OCI-LY3 (cell line): ENCODE measurements at regions not wholly inside any gene's neighbourhood (a gene's known extent, or its start where the extent isn't known, plus 50 kb on each side); places are given as distances from the start of the nearest gene placed in this dataset.

Experiments used
- H2AFZ ChIP-seq: fragments of 200-600, 300-600 bp; shearing (Covaris generic); 2 replicates; pipeline ENCODE4 v1.6.0; 2014; ENCODE audit warnings: antibody characterized with exemption, low read depth, low read length
- H3K27ac ChIP-seq: fragments of 200-600, 300-600 bp; sonication (generic); 2 replicates; pipeline ENCODE4 v1.5.1; 2014; ENCODE audit warnings: mild to moderate bottlenecking, low read length, moderate library complexity, mixed read lengths
- H3K27me3 ChIP-seq: fragments of 200-600, 300-600 bp; sonication (generic); 2 replicates; pipeline ENCODE4 v1.6.1; 2014; ENCODE audit warnings: low read depth, low read length, mixed read lengths
- H3K36me3 ChIP-seq: fragments of 200-600, 300-600 bp; sonication (generic); replicated peaks from 2 replicates; pipeline ENCODE3; 2014; ENCODE audit warnings: low read depth, low read length, mixed read lengths
- H3K4me1 ChIP-seq: fragments of 300-600, 200-600 bp; sonication (generic); 2 replicates; pipeline ENCODE4 v1.6.1; 2014; ENCODE audit warnings: low read length, mixed read lengths
- H3K4me2 ChIP-seq: fragments of 200-600, 300-600 bp; sonication (generic); 2 replicates; pipeline ENCODE4 v1.6.1; 2014; ENCODE audit warnings: low read length, mixed read lengths
- H3K4me3 ChIP-seq: fragments of 300-600, 200-600 bp; sonication (generic); 2 replicates; pipeline ENCODE4 v1.5.1; 2014; ENCODE audit warnings: antibody characterized with exemption, mild to moderate bottlenecking, low read length, moderate library complexity
- H3K79me2 ChIP-seq: fragments of 300-600, 200-600 bp; shearing (Covaris generic); 2 replicates; pipeline ENCODE4 v1.6.1; 2014; ENCODE audit warnings: mild to moderate bottlenecking, low read length, mixed read lengths
- H3K9ac ChIP-seq: fragments of 300-600, 200-600 bp; shearing (Covaris generic); 2 replicates; pipeline ENCODE4 v1.6.0; 2014; ENCODE audit warnings: mild to moderate bottlenecking, low read length, moderate library complexity
- H3K9me3 ChIP-seq: fragments of 200-600, 300-600 bp; shearing (Covaris generic); 2 replicates; pipeline ENCODE4 v1.6.1; 2014; ENCODE audit warnings: low read length, mixed read lengths; ENCODE audit not compliant: insufficient read depth
- H4K20me1 ChIP-seq: fragments of 200-600, 300-600 bp; sonication (generic); 2 replicates; pipeline ENCODE4 v1.6.1; 2016; ENCODE audit warnings: low read length, mixed read lengths; ENCODE audit not compliant: insufficient read depth
- EZH2phosphoT487 ChIP-seq: fragments of 200-600 bp; shearing (Covaris generic); IDR thresholded peaks from 2 replicates; pipeline ENCODE4 v1.6.1; 2018; ENCODE audit warnings: antibody characterized with exemption, mixed run types, low read depth
- TF ChIP-seq, protein P1 (sequence below): fragments of 200-600, 300-600 bp; sonication (generic); IDR thresholded peaks from 2 replicates; pipeline ENCODE4 v1.5.1; 2014; ENCODE audit warnings: antibody characterized with exemption, low read length, low read depth

DNA sequence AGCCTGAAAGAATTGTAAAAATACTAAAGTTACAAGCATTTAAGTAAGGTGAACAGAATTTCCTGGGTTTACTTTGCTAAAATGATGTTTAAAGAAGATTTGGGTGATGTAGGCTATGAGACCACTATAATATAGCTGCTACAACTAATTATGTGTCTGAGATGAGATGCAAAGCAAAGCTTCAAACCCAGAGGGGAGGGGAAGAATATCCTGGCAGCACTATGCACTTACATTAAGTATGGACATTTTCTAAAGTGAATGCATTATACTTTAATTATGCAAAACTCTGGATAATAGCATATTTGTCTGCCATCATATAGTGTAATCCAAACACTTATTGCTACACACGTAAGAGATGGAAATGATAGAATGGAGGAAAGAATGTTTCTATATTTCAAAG lies 1003.7 kb downstream of the GALC start:
- Histone ChIP-seq H3K4me1 (no peaks in the 10 kb centered on the region), H4K20me1 (no peaks in the 10 kb centered on the region), H3K4me2 (no peak overlapping the region), H3K27ac (no peak overlapping the region), H3K36me3 (no peaks in the 10 kb centered on the region), H3K4me3 (no peak overlapping the region), H3K79me2 (no peaks in the 10 kb centered on the region), H3K9me3 (no peaks in the 10 kb centered on the region), H3K9ac (no peak overlapping the region), H3K27me3 (no peaks in the 10 kb centered on the region), H2AFZ (no peak overlapping the region)
- TF ChIP-seq, protein P1, sequence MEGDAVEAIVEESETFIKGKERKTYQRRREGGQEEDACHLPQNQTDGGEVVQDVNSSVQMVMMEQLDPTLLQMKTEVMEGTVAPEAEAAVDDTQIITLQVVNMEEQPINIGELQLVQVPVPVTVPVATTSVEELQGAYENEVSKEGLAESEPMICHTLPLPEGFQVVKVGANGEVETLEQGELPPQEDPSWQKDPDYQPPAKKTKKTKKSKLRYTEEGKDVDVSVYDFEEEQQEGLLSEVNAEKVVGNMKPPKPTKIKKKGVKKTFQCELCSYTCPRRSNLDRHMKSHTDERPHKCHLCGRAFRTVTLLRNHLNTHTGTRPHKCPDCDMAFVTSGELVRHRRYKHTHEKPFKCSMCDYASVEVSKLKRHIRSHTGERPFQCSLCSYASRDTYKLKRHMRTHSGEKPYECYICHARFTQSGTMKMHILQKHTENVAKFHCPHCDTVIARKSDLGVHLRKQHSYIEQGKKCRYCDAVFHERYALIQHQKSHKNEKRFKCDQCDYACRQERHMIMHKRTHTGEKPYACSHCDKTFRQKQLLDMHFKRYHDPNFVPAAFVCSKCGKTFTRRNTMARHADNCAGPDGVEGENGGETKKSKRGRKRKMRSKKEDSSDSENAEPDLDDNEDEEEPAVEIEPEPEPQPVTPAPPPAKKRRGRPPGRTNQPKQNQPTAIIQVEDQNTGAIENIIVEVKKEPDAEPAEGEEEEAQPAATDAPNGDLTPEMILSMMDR: no peak
- no peak for TF ChIP-seq EZH2phosphoT487

DNA sequence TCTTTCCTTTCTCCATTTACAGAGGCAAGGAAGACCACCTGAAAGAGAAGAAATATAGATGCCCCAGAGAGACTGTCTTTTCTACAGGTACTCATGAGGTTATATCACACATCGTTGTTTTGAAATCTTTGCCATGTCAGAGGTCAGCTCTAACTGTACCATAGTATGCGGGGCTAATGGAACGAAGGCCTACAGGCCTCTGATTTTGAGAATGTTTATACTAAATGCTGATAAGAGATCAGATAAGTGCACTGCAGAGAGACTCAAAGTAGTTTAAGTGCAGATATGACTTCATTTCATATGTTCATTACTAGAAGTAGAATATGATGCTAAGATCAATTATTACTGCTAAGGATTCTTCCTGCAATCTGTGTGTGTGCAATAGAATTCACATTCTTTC lies 1005.0 kb downstream of the GALC start:
- no peak overlapping the region for H3K27ac ChIP-seq
- H4K20me1 ChIP-seq: no peaks in the 10 kb centered on the region
- TF ChIP-seq, protein P1: no peak
- no peak for TF ChIP-seq EZH2phosphoT487
- H3K4me3 ChIP-seq: no peak overlapping the region
- no peaks in the 10 kb centered on the region for H3K79me2 ChIP-seq
- H3K9me3 ChIP-seq: no peaks in the 10 kb centered on the region
- no peaks in the 10 kb centered on the region for H3K36me3 ChIP-seq
- no peak overlapping the region for H2AFZ ChIP-seq
- H3K4me2 ChIP-seq: no peak overlapping the region
- H3K4me1 ChIP-seq: no peaks in the 10 kb centered on the region
- no peaks in the 10 kb centered on the region for H3K27me3 ChIP-seq
- no peak overlapping the region for H3K9ac ChIP-seq

DNA sequence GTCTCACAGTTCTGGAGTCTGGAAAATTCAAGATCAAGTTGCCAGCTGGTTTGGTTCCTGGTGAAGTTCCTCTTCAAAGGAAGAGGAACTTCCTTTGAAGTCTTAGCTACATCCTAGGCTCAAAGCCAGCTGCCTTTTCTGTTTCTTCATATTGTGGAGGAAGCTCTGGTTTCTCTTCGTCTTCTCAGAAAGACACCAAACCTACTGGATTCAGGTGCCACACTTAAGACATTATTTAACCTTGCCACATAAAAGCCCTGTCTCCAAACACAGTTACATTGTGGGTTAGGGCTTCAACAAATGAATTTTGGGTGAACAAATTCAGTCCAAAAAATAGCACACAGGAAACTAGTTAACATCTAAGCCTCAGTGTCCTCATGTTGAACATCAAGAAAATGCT lies 1019.8 kb downstream of the GALC start:
- no peaks in the 10 kb centered on the region for H3K27me3 ChIP-seq

DNA sequence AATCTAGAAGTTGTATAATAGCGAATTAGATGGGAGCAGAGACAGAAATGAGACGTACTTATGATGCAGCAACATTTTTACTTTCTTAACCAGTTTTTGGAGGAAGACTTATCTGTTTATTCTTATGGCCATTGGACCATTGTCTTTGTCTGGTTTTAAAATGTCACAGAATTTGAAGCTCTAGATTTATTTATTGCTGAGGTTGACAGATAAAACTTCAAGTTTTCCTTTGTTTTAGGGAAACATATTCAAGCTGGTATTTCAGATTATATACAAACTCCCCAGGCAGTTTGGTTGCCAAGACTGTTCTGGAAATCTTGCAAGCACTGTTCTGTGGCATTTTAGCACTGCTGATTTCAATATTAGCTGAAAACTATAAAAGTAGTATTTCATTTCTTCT lies 1021.7 kb downstream of the GALC start:
- H4K20me1 ChIP-seq: no peaks in the 10 kb centered on the region
- no peak overlapping the region for H3K27ac ChIP-seq
- no peaks in the 10 kb centered on the region for H3K4me1 ChIP-seq
- H3K4me2 ChIP-seq: no peak overlapping the region
- H3K9me3 ChIP-seq: no peaks in the 10 kb centered on the region
- TF ChIP-seq, protein P1: no peak
- TF ChIP-seq EZH2phosphoT487: no peak
- H3K4me3 ChIP-seq: no peak overlapping the region
- no peak overlapping the region for H2AFZ ChIP-seq
- no peaks in the 10 kb centered on the region for H3K36me3 ChIP-seq
- H3K79me2 ChIP-seq: no peaks in the 10 kb centered on the region
- no peak overlapping the region for H3K9ac ChIP-seq
- no peaks in the 10 kb centered on the region for H3K27me3 ChIP-seq

More for the DNA sequence above, 1019.8 kb downstream of the GALC start:
- no peak overlapping the region for H2AFZ ChIP-seq
- no peaks in the 10 kb centered on the region for H4K20me1 ChIP-seq
- no peak overlapping the region for H3K4me3 ChIP-seq
- no peak overlapping the region for H3K4me2 ChIP-seq
- H3K36me3 ChIP-seq: no peaks in the 10 kb centered on the region
- H3K79me2 ChIP-seq: no peaks in the 10 kb centered on the region
- H3K4me1 ChIP-seq: no peaks in the 10 kb centered on the region
- H3K27ac ChIP-seq: no peak overlapping the region
- TF ChIP-seq, protein P1: no peak
- no peak for TF ChIP-seq EZH2phosphoT487
- no peak overlapping the region for H3K9ac ChIP-seq
- no peaks in the 10 kb centered on the region for H3K9me3 ChIP-seq
